ENCODE measurements at regions not wholly inside any gene's neighbourhood (a gene's known extent, or its start where the extent isn't known, plus 50 kb on each side); places are given as distances from the start of the nearest gene placed in this dataset.

GRCh38 chr4:3852711-3853110 is 86.5 kb downstream of the ADRA2C start:
- no peak for DNase-seq

GRCh38 chr4:3853388-3854035 is 87.3 kb downstream of the ADRA2C start:
- DNase-seq = no peak

GRCh38 chr4:3854661-3855060 is 88.5 kb downstream of the ADRA2C start:
- no peak for DNase-seq

- no peak for DNase-seq
Measured at GRCh38 chr4:3855646-3856045, 89.5 kb downstream of the ADRA2C start.

GRCh38 chr4:3856604-3857204 is 90.5 kb downstream of the ADRA2C start:
- DNase-seq = no peak

- no peak for DNase-seq
Measured at GRCh38 chr4:3857269-3857926, 91.2 kb downstream of the ADRA2C start.

- no peak for DNase-seq
Measured at GRCh38 chr4:3858046-3858730, 92.0 kb downstream of the ADRA2C start.

- DNase-seq = no peak
Measured at GRCh38 chr4:3858765-3859388, 92.7 kb downstream of the ADRA2C start.

GRCh38 chr4:3859571-3859970 is 93.4 kb downstream of the ADRA2C start:
- DNase-seq = no peak

GRCh38 chr4:3860061-3860912 is 94.1 kb downstream of the ADRA2C start:
- DNase-seq = no peak

GRCh38 chr4:3860913-3861636 is 94.9 kb downstream of the ADRA2C start:
- DNase-seq = no peak

- no peak for DNase-seq
Measured at GRCh38 chr4:3861720-3862639, 95.8 kb downstream of the ADRA2C start.

GRCh38 chr4:3862640-3863420 is 96.6 kb downstream of the ADRA2C start:
- no peak for DNase-seq

GRCh38 chr4:3863841-3864741 is 97.9 kb downstream of the ADRA2C start:
- peak; percentile 47 for DNase-seq

GRCh38 chr4:3864742-3865721 is 98.8 kb downstream of the ADRA2C start:
- peak; percentile 41 for DNase-seq

GRCh38 chr4:3865986-3866812 is 100.0 kb downstream of the ADRA2C start:
- DNase-seq = peak; percentile 54

- DNase-seq = peak; percentile 46
Measured at GRCh38 chr4:3866813-3867129, 100.6 kb downstream of the ADRA2C start.
